HepG2 (cell line): ENCODE measurements at regions not wholly inside any gene's neighbourhood (a gene's known extent, or its start where the extent isn't known, plus 50 kb on each side); places are given as distances from the start of the nearest gene placed in this dataset.

Experiments
- ATAC-seq: fragments of 200-7000 bp; cut with Tn5 transposase; 3 replicates; pipeline ENCODE4 v1.9.1; 2020; ENCODE audit warnings: mild to moderate bottlenecking, moderate library complexity
- BruUV-seq: library from RNA; stranded (reverse); fragments of 400-500 nt; replicated peaks from 2 replicates; lab custom pipeline; 2021; lab: Mats Ljungman, UMichigan
- CTCF ChIA-PET: fragments of 300-600 bp; formaldehyde crosslinking; extraction: SDS; loops from one replicate; lab custom pipeline; 2021; ENCODE audit warnings: low total read pairs, inconsistent platforms, low intra/inter-chr PET ratio; lab: Yijun Ruan, JAX
- POLR2A ChIA-PET: fragments of 350-600 bp; sonication (Branson Sonifier 250); formaldehyde crosslinking; loops from one replicate; lab custom pipeline; 2020; ENCODE audit warnings: antibody characterized with exemption, inconsistent platforms; lab: Yijun Ruan, JAX
- DNase-seq: peaks from one replicate; pipeline ENCODE4 v3.0.0-alpha.2; 2015; ENCODE audit warnings: low spot score
- FAIRE-seq: peaks from 3 replicates; lab custom pipeline; 2011; peaks lifted over from hg19 to GRCh38; lab: Jason Lieb, UNC
- H2AFZ ChIP-seq: one replicate; pipeline ENCODE4 v1.6.1; 2011; ENCODE audit warnings: low read length, inconsistent platforms
- H3K27ac ChIP-seq: fragments of 300-600 bp; 3 replicates; pipeline ENCODE4 v1.8.0; 2011; ENCODE audit warnings: mixed run types, mild to moderate bottlenecking, mixed read lengths, low read length, inconsistent platforms; ENCODE audit not compliant: insufficient read depth; ENCODE audit errors: extremely low read length
- H3K27me3 ChIP-seq, 2 experiments: fragments of 200-600 bp in 1 of 2; 2 replicates in 1 of 2; 3 replicates in 1 of 2; pipeline versions ENCODE4 v1.6.0 to v1.8.0; 2011; ENCODE audit warnings: low read length in 2 of 2, mild to moderate bottlenecking in 2 of 2, moderate library complexity in 2 of 2, inconsistent platforms in 1 of 2; ENCODE audit not compliant: insufficient read depth in 2 of 2, control insufficient read depth in 1 of 2
- H3K36me3 ChIP-seq, 2 experiments: fragments of 200-600 bp in 1 of 2; replicated peaks in 1 of 2; 2 replicates in 1 of 2; 3 replicates in 1 of 2; pipeline versions ENCODE4 v1.5.1 to v1.8.0; 2011; ENCODE audit warnings: low read length in 2 of 2, inconsistent platforms in 1 of 2; ENCODE audit not compliant: insufficient read depth in 2 of 2, control insufficient read depth in 1 of 2
- H3K4me1 ChIP-seq: 2 replicates; pipeline ENCODE4 v1.5.1; 2012; ENCODE audit warnings: low read length, inconsistent platforms; ENCODE audit not compliant: insufficient read depth
- H3K4me2 ChIP-seq: 2 replicates; pipeline ENCODE4 v1.6.0; 2011; ENCODE audit warnings: low read depth, low read length, inconsistent platforms
- H3K4me3 ChIP-seq, 3 experiments: fragments of 200-600 bp in 1 of 3; sonication (generic), shearing (Covaris generic) in 1 of 3; replicated peaks in 1 of 3; 2 replicates each; pipeline ENCODE4 v1.5.1; 2011 to 2016; ENCODE audit warnings: low read length in 3 of 3, inconsistent platforms in 2 of 3, low read depth in 2 of 3, mild to moderate bottlenecking in 2 of 3, control low read depth in 1 of 3, mixed read lengths in 1 of 3; ENCODE audit not compliant: insufficient read depth in 1 of 3
- H3K79me2 ChIP-seq: one replicate; pipeline ENCODE4 v1.6.1; 2011; ENCODE audit warnings: low read length, inconsistent platforms; ENCODE audit not compliant: insufficient read depth
- H3K9ac ChIP-seq: 2 replicates; pipeline ENCODE4 v1.6.0; 2011; ENCODE audit warnings: mild to moderate bottlenecking, low read depth, low read length, inconsistent platforms; ENCODE audit not compliant: insufficient read depth
- H3K9me3 ChIP-seq: 2 replicates; pipeline ENCODE4 v1.5.1; 2012; ENCODE audit warnings: mild to moderate bottlenecking, low read length
- H4K20me1 ChIP-seq: 2 replicates; pipeline ENCODE4 v1.6.0; 2011; ENCODE audit warnings: inconsistent platforms, mild to moderate bottlenecking, low read length, moderate library complexity; ENCODE audit not compliant: insufficient read depth
- CBX5 ChIP-seq: sonication (generic); formaldehyde crosslinking; IDR thresholded peaks from 2 replicates; pipeline ENCODE4 v1.4.0; 2020; ENCODE audit warnings: missing genetic modification reagents, borderline replicate concordance
- FOXK1 ChIP-seq: sonication (generic); formaldehyde crosslinking; IDR thresholded peaks from 2 replicates; pipeline ENCODE4 v1.4.0; 2020; ENCODE audit warnings: low read depth, missing genetic modification reagents, borderline replicate concordance
- HNF4A ChIP-seq: sonication (generic); formaldehyde crosslinking; IDR thresholded peaks from 2 replicates; pipeline ENCODE4 v1.4.0; 2020; ENCODE audit warnings: missing genetic modification reagents
- KDM2A ChIP-seq: sonication (generic); formaldehyde crosslinking; IDR thresholded peaks from 2 replicates; pipeline ENCODE4 v1.4.0; 2020; ENCODE audit warnings: low read depth, missing genetic modification reagents, borderline replicate concordance
- KLF9 ChIP-seq: IDR thresholded peaks from 2 replicates; pipeline ENCODE4 v1.6.1; 2016; ENCODE audit warnings: low read depth
- MEIS2 ChIP-seq: sonication (generic); formaldehyde crosslinking; IDR thresholded peaks from 2 replicates; pipeline ENCODE4 v1.9.0; 2021; ENCODE audit warnings: mild to moderate bottlenecking, missing genetic modification reagents
- THAP11 ChIP-seq: IDR thresholded peaks from 2 replicates; pipeline ENCODE4 v1.6.1; 2016; ENCODE audit warnings: missing biosample characterization, missing genetic modification reagents
- WGBS: methylation state at CpG from one replicate; pipeline ENCODE4 v1.1.6; 2017; ENCODE audit warnings: low lambda C conversion rate; 5-methylcytosine and 5-hydroxymethylcytosine counted together
- in situ Hi-C: cut with HindIII; loops from 2 replicates; pipeline ENCODE4 v1.10.0; 2017; ENCODE audit warnings: low pct_unique_long_range_greater_than_20kb; ENCODE audit not compliant: extremely low pct_ligation_motif_present
- intact Hi-C: fragments of 100-400 bp; cut with micrococcal nuclease; formaldehyde crosslinking; loops from one replicate; pipeline ENCODE4 v1.10.0; 2022; ENCODE audit not compliant: unreplicated experiment
- TF ChIP-seq, protein P1 (sequence below): IDR thresholded peaks from 2 replicates; pipeline ENCODE4 v1.6.1; 2016; ENCODE audit warnings: missing genetic modification reagents, missing compliant biosample characterization
- TF ChIP-seq, protein P2 (sequence below): sonication (generic); formaldehyde crosslinking; conservative IDR thresholded peaks from 2 replicates; pipeline ENCODE4 v1.4.0; 2020; ENCODE audit warnings: mild to moderate bottlenecking, missing genetic modification reagents, moderate library complexity
- TF ChIP-seq, protein P3 (sequence below): sonication (generic); formaldehyde crosslinking; IDR thresholded peaks from 2 replicates; pipeline ENCODE4 v1.8.1; 2023; ENCODE audit warnings: mild to moderate bottlenecking, moderate library complexity, missing genetic modification reagents
- TF ChIP-seq, protein P4 (sequence below): sonication (generic); formaldehyde crosslinking; IDR thresholded peaks from 2 replicates; pipeline ENCODE4 v1.4.0; 2020; ENCODE audit warnings: missing genetic modification reagents
- TF ChIP-seq, protein P5 (sequence below): sonication (generic); formaldehyde crosslinking; IDR thresholded peaks from 2 replicates; pipeline ENCODE4 v1.5.0; 2020; ENCODE audit warnings: missing genetic modification reagents

DNA sequence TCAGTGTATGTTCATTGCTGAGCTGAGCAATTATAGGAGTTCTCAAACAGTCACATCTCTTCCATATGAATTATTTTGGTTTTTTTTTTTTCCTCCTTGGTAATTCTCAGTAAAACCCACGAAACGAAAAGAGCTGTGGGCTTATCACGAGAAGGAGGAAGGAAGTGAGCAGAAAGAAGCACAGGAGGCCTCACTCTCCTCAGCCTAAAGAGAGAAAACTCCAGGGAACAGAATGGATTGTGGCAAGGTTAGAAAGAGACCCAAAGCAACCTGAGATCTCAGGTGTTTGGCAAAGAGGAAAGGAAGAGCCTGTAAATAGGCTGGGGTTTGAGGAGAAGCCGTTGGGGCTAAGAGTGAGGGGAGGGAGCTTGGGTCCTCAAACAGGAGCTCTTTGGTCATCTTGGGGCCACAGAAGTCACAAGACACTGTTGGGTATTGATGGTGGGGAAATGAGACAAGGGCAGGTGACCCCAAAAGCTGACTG lies 67.8 kb upstream of the CITED2 start:
- H3K9ac ChIP-seq, result no peak overlapping the region
- H3K27me3 ChIP-seq, result no peaks in the 10 kb centered on the region
- no peaks in the 10 kb centered on the region for H4K20me1 ChIP-seq
- no peaks in the 10 kb centered on the region for H3K4me1 ChIP-seq
- intact Hi-C loops, result no loop called here
- TF ChIP-seq, protein P1, sequence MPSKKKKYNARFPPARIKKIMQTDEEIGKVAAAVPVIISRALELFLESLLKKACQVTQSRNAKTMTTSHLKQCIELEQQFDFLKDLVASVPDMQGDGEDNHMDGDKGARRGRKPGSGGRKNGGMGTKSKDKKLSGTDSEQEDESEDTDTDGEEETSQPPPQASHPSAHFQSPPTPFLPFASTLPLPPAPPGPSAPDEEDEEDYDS (CRISPR knock-in tag), result no peak
- no peak overlapping the region for H3K4me2 ChIP-seq
- H3K4me3 ChIP-seq, result no peak overlapping the region
- ChIA-PET POLR2A (no interaction called here), CTCF (no interaction called here)
- DNase-seq (no peak), FAIRE-seq (no peak), ATAC-seq (no peak)
- H3K36me3 ChIP-seq, result no peaks in the 10 kb centered on the region
- no peak overlapping the region for H3K27ac ChIP-seq
- no peaks in the 10 kb centered on the region for H3K79me2 ChIP-seq
- BruUV-seq, result no TSS peak
- H3K9me3 ChIP-seq, result no peaks in the 10 kb centered on the region
- in situ Hi-C loops, result no loop called here
- H2AFZ ChIP-seq, result no peak overlapping the region
- under 1% methylated on average over 4 of the region's 4 CpGs for WGBS

DNA sequence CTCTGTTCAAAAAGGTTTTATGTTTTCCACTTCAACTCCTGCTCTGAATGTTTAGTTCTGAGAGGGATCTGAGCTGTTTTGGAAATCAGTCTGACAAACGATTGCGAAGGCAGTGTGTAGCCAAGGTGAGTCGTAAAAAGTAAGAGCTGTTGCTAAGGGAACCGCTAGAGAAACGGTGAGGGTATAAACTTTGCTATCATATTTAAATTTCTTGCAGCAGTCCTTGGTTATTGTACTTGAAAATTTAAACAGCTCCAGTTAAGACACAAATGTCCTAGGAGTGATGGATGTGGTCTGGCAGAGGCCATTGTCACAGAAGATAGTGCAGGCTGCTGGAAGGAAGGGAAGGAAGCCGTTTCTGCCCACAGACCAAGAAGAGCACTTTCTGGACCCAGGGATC lies 64.9 kb upstream of the CITED2 start:
- Histone ChIP-seq H3K79me2 (no peaks in the 10 kb centered on the region), H3K27ac (no peak overlapping the region), H4K20me1 (no peaks in the 10 kb centered on the region), H3K27me3 (peaks cover 0 to 1% of the 10 kb centered on the region in 2 experiments; a peak in 1 of 5 replicates), H3K4me1 (no peaks in the 10 kb centered on the region), H3K4me3 (no peak overlapping the region), H3K9me3 (no peaks in the 10 kb centered on the region), H3K9ac (no peak overlapping the region), H3K36me3 (no peaks in the 10 kb centered on the region), H3K4me2 (no peak overlapping the region), H2AFZ (no peak overlapping the region)
- in situ Hi-C loops, result no loop called here
- WGBS, result 50% methylated on average over 6 of the region's 6 CpGs
- CTCF ChIA-PET, result no interaction called here
- BruUV-seq, result no TSS peak
- ATAC-seq (no peak), DNase-seq (no peak), FAIRE-seq (no peak)
- intact Hi-C loops, result no loop called here
- POLR2A ChIA-PET, result no interaction called here
- TF ChIP-seq, protein P2, sequence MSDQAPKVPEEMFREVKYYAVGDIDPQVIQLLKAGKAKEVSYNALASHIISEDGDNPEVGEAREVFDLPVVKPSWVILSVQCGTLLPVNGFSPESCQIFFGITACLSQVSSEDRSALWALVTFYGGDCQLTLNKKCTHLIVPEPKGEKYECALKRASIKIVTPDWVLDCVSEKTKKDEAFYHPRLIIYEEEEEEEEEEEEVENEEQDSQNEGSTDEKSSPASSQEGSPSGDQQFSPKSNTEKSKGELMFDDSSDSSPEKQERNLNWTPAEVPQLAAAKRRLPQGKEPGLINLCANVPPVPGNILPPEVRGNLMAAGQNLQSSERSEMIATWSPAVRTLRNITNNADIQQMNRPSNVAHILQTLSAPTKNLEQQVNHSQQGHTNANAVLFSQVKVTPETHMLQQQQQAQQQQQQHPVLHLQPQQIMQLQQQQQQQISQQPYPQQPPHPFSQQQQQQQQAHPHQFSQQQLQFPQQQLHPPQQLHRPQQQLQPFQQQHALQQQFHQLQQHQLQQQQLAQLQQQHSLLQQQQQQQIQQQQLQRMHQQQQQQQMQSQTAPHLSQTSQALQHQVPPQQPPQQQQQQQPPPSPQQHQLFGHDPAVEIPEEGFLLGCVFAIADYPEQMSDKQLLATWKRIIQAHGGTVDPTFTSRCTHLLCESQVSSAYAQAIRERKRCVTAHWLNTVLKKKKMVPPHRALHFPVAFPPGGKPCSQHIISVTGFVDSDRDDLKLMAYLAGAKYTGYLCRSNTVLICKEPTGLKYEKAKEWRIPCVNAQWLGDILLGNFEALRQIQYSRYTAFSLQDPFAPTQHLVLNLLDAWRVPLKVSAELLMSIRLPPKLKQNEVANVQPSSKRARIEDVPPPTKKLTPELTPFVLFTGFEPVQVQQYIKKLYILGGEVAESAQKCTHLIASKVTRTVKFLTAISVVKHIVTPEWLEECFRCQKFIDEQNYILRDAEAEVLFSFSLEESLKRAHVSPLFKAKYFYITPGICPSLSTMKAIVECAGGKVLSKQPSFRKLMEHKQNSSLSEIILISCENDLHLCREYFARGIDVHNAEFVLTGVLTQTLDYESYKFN (CRISPR knock-in tag), result no peak
- no peak for TF ChIP-seq CBX5
- no peak for TF ChIP-seq THAP11 (CRISPR knock-in tag)
- no peak for TF ChIP-seq HNF4A (CRISPR knock-in tag)
- TF ChIP-seq, protein P3, sequence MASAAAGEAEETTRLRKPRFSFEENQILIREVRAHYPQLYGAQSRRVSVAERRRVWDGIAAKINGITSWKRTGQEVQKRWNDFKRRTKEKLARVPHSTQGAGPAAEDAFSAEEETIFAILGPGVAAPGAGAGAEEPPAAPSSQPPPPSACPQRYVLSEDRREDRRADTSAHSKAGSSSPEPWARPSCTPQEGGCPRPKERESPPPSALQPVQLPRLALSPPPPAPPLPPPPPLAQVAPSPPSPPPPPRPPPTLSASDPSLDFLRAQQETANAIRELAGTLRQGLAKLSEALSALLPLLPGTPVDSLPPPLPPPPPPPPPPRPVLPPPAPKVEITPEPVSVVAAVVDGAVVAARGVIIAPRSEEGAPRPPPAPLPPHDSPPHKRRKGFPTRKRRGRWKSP (CRISPR knock-in tag), result no peak
- no peak for TF ChIP-seq KDM2A (CRISPR knock-in tag)
- TF ChIP-seq, protein P4, sequence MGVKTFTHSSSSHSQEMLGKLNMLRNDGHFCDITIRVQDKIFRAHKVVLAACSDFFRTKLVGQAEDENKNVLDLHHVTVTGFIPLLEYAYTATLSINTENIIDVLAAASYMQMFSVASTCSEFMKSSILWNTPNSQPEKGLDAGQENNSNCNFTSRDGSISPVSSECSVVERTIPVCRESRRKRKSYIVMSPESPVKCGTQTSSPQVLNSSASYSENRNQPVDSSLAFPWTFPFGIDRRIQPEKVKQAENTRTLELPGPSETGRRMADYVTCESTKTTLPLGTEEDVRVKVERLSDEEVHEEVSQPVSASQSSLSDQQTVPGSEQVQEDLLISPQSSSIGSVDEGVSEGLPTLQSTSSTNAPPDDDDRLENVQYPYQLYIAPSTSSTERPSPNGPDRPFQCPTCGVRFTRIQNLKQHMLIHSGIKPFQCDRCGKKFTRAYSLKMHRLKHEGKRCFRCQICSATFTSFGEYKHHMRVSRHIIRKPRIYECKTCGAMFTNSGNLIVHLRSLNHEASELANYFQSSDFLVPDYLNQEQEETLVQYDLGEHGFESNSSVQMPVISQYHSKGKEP (CRISPR knock-in tag), result no peak
- TF ChIP-seq MEIS2 (CRISPR knock-in tag), result no peak
- TF ChIP-seq, protein P5, sequence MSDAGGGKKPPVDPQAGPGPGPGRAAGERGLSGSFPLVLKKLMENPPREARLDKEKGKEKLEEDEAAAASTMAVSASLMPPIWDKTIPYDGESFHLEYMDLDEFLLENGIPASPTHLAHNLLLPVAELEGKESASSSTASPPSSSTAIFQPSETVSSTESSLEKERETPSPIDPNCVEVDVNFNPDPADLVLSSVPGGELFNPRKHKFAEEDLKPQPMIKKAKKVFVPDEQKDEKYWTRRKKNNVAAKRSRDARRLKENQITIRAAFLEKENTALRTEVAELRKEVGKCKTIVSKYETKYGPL (CRISPR knock-in tag), result no peak
- no peak for TF ChIP-seq KLF9 (CRISPR knock-in tag)
- no peak for TF ChIP-seq FOXK1
